D721Med (cell line): ENCODE measurements at regions not wholly inside any gene's neighbourhood (a gene's known extent, or its start where the extent isn't known, plus 50 kb on each side); places are given as distances from the start of the nearest gene placed in this dataset.
"Not testable (repeated sequence)": the region's sequence is repeated elsewhere in the genome, so short reads cannot be mapped to it uniquely, and the experiment has no call there.

Experiments
- DNase-seq: peaks from one replicate; pipeline ENCODE4 v3.0.0; 2011; ENCODE audit warnings: low spot score; ENCODE audit not compliant: insufficient read length
- FAIRE-seq: peaks from 2 replicates; lab custom pipeline; 2011; peaks lifted over from hg19 to GRCh38; lab: Jason Lieb, UNC
- CTCF ChIP-seq: IDR thresholded peaks from 2 replicates; pipeline ENCODE4 v1.5.1; 2012; ENCODE audit warnings: mild to moderate bottlenecking, control low read depth; ENCODE audit not compliant: insufficient read depth; ENCODE audit errors: missing control alignments

GRCh38 chrX:46330513-46330912, 214.7 kb downstream of the ZNF674 start:
- TF ChIP-seq CTCF: no peak
- DNase-seq (no peak), FAIRE-seq (no peak)

- no peak for FAIRE-seq
- TF ChIP-seq CTCF: no peak
Observed at GRCh38 chrX:46328133-46328532, 217.1 kb downstream of the ZNF674 start.

GRCh38 chrX:46327566-46328115, 217.6 kb downstream of the ZNF674 start:
- DNase-seq (no peak), FAIRE-seq (no peak)
- TF ChIP-seq CTCF: no peak

More at GRCh38 chrX:46328133-46328532, 217.1 kb downstream of the ZNF674 start:
- DNase-seq: no peak

DNA sequence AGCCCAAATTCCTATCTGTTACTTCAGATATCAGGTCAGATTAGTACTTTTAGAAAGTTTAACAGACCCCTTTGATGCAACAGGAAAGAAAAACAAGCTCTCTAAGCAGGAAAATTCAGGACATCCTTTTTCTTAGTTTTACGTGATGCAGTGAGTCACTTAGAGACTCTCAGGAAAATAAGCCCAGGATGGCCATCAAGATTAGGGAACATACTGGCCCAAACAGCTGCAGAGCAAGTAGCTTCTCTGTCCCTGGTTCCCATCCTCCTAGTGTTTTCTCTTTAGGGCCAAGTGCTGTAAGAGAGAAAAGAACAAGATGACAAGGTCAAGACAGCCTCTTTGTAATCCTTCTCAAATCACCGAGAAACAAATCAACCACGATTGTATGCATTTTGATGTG, 219.1 kb downstream of the ZNF674 start:
- DNase-seq: no peak
- no peak for FAIRE-seq
- no peak for TF ChIP-seq CTCF

DNA sequence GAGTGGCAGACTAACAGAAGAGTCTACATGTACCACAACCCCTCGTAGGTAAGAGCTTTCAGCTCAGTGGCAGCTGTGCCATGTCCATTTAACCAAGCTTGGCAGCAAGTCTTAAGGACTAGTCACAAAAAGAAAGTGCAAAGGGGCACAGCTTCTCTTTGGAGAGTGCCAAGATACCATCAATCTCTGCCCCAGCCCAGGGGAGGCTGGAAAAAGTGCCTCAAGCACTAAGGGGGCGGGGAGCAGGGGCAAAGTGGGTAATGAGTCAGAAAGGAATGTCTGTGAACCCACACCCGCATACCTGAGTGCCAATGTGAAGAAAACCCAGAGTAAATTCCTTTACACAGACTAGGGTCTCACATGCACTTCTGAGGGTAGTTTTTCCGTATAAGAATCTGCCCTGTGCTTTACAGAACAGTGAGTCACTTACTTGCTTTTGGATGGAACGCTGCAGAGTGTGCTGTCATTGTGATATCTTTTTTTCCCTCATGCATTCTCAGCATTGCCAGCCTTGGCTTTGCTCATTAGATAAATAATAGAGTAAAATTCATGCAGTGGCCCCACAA, 219.8 kb downstream of the ZNF674 start:
- no peak for TF ChIP-seq CTCF
- FAIRE-seq: no peak
- no peak for DNase-seq

- DNase-seq: no peak
- TF ChIP-seq CTCF: no peak
- FAIRE-seq: no peak
Observed at GRCh38 chrX:46324166-46324565, 221.1 kb downstream of the ZNF674 start.

DNA sequence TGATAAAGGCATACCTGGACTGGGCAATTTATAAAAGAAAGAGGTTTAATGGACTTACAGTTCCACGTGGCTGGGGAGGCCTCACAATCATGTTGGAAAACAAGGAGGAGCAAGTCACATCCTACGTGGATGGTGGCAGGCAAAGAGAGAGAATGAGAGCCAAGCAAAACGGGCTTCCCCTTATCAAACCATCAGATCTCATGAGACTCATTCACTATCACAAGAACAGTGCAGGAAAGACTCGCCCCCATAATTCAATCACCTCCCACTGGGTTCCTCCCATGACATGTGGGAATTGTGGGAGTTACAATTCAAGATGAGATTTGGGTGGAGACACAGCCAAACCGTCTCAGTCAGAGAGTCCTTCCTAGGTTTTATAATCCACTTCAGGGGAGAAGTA, 222.3 kb downstream of the ZNF674 start:
- FAIRE-seq, DNase-seq: not testable (repeated sequence)
